ENCODE measurements at regions not wholly inside any gene's neighbourhood (a gene's known extent, or its start where the extent isn't known, plus 50 kb on each side); places are given as distances from the start of the nearest gene placed in this dataset.
"Not testable (repeated sequence)": the region's sequence is repeated elsewhere in the genome, so short reads cannot be mapped to it uniquely, and the experiment has no call there.

DNA sequence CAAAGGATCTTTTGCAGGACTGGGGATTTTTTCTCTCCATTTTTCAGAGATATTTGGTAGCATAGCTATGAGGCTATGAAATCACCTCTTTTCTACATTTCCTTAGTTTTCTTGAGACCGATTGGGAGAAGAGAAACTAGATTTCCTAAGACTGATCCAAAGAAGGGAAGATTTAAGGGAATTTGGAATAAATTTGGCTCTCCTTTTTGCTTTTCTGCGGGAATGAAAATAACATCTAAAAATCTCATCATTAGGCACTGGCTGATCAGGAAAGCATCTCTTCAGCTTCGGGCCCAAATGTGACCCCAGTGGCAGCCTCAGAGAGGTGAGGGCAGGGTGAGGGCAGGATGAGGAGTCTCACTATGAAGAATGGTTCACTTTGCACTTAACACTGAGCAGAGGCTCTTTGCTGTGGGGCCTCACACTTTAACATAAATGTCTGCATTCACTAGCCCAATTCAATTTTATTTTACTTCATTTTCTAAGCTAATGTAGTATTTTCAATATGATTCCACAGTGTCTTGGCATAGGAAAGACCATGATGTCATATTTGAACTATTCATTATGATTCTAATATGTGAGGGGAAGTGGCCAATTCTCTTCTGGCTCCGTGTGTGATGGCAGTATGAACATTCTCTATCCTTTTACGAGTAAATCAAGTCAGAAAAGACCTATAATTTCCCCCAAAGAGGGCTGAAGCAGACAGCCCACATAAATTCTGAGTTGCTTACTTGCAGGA, 193.2 kb downstream of the MEX3B start:
- ATAC-seq (no peak), DNase-seq (no peak)
- intact Hi-C loops (cut with DNase I) = no loop called here

DNA sequence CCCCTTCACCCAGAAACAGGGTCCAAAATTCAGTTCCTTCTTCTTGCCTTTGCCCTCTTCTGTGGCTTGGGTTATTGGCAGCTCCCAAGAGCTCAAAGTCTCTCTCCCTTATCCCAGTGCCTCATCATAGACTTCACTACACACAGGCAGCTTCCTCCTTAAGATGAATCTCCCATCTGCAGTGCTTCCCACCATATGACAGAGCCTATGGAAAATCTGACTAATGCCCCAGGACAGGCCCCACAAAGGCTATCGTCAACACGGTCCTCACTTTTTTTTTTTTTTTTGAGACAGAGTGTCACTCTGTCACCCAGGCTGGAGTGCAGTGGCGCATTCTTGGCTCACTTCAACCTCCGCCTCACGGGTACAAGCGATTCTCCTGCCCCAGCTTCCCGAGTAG, 194.1 kb downstream of the MEX3B start:
- intact Hi-C loops (cut with DNase I) = no loop called here
- ATAC-seq (no peak), DNase-seq (no peak)

DNA sequence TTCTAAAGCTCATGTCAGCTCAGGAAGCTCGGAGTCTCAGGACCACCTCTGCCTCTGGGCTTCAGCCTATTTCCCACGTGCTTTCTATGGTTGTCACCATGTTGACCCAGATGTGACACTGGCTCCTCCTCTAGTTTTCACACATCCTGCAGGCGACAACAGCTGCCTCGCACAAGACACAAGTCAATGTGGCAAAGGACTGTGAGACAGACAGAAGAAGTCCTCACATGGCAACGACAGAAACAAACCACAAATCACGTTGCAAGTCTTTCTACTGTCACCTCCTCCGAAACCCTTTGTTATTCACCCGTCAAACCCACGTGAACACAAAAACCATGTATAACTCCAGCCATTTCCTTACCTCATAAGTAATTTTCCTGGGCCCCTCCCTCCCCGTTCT, 194.5 kb downstream of the MEX3B start:
- no peak for ATAC-seq

DNA sequence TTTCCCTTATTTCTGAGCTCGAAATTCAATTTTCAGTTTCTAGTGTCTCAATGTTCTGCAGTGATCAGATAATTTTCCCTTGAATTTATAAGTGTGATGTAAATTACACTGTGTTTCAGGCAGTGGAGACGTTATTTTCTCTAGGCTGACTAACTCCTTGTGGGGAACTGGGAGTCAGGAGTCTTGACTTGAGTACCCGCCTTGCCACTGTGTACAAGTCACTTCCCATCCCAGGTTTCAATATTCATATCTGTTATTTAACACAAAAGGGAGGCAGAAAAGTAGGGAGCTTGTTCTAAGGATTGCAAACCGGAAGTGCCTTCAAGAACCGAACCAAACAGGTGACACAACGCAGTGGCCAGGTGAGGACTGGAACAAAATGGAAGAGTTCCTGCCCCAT, 196.5 kb downstream of the MEX3B start:
- DNase-seq (no peak), ATAC-seq (no peak)
- intact Hi-C loops (cut with DNase I) = no loop called here

More for the DNA sequence above, 194.5 kb downstream of the MEX3B start:
- no peak for DNase-seq
- intact Hi-C loops (cut with DNase I) = no loop called here

DNA sequence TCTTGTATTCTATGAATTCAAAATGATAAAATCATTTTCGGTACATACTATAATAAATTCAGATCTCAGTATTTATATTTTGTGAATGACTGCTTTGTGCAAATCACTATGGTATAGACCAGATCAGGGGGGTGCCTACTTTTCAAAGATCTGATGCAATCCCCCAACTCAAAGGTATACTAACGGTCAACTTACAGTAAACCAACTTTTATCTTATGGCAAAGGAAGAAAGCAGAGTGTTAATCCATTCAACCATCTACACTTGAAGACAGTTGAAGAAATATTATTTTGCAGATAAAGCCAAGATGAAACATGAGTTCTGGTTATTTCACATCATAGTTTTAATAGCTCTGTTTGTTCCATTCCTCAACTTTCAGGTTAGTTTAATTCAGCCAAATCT, 197.1 kb downstream of the MEX3B start:
- DNase-seq (no peak), ATAC-seq (no peak)
- intact Hi-C loops (cut with DNase I) = no loop called here

DNA sequence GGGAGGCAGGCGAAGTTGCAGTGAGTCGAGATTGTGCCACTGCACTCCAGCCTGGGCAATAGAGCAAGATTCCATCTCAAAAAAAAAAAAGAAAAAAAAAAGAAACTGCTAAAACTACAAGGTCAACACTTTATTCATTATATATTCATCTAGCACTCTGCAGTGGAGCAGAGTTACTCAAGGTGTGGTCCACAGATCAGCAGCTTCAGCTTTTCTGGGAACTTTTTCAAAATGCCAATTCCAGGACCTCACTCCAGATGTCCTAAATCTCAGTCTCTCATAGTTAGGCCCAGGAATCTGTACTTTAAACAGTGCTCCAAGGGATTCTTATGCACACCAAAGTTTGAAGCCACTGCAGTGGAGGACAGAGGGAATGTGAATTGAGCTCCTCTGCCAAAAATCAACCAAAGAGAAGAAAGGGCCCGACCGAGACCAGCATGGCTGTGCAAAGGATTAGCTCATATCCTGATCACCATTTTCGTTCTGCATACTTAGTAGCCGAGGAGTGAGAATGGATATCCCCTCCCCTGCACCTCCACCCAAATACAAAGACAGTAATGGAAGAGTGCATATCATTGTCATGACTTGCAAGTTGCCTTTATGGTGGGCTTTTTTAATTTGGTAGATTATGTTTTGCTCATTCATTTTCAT, 201.9 kb downstream of the MEX3B start:
- intact Hi-C loops (cut with DNase I) = no loop called here
- no peak for ATAC-seq
- no peak for DNase-seq

DNA sequence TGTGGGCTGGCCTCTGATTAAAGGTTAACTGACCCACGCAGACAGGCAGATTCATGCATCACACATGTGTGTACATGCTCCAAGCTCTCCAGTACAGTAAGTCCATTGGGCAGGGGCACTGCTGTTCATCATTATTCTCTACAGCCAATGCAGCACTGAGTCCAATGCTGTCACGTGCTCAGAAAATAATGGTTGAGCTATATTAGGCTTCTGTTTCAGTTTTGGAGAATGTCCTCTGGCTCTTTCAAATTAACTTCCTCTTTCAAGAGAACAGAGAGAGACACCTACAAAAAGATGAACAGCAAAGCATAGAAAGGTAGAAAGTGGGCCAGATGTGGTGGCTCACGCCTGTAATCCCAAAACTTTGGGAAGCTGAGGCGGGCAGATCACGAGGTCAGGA, 202.6 kb downstream of the MEX3B start:
- ATAC-seq = no peak
- intact Hi-C loops (cut with DNase I) = no loop called here
- no peak for DNase-seq

DNA sequence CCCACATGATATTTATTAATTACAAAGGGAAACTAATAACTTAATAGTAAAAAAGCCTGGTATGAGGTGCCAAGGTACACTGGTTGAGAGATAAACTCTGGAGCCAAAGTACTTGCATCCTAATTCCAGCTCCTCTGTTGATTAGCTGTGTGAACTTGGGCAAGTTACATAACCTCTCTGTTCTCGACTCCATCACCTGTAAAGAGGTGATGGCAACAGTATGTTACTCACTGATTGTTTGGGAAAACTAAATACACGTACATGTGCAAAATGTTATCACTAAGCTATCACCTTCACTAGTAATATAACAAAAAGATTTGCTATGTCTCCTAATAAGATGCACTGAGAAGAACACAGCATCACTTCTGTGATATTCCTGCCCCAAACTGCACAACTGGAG, 206.4 kb downstream of the MEX3B start:
- DNase-seq (no peak), ATAC-seq (no peak)
- intact Hi-C loops (cut with DNase I) = no loop called here

DNA sequence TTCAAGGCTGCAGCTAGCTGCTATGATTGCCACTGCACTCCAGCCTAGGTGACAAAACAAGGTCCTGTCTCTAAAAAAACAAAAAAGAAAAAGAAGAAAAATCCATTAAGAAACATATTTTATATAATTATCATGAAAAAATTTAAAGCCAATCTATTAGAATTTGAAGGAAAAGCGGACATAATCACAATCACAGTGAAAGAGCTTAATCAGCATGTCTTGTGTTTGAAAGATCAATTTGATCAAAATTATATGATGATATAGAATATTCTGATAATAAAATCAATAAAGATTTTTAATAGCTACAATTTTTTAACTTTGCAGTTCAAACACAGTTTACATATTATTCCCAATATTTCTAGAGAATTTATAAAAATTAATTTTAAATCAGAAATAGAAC, 210.1 kb downstream of the MEX3B start:
- no peak for ATAC-seq
- DNase-seq = no peak
- intact Hi-C loops (cut with DNase I) = no loop called here

DNA sequence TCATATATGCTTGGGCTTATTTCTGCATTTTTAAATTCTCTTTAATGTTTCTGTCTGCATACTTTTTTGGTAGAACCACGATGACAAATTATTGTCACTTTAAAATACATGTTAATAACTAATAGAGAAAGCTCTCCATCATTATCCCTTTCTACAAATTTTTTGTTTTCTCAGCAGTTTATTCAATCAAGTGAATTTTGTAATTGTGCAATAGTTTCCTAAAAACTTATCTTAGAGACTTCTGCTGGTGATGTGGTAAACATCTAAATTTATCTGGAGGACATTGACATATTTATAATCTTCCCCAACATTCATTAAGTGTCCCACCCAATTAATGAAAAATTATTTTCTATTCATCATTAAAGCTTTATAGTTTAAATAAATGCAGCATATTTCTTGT, 215.3 kb downstream of the MEX3B start:
- DNase-seq (no peak), ATAC-seq (no peak)
- intact Hi-C loops (cut with DNase I) = no loop called here

DNA sequence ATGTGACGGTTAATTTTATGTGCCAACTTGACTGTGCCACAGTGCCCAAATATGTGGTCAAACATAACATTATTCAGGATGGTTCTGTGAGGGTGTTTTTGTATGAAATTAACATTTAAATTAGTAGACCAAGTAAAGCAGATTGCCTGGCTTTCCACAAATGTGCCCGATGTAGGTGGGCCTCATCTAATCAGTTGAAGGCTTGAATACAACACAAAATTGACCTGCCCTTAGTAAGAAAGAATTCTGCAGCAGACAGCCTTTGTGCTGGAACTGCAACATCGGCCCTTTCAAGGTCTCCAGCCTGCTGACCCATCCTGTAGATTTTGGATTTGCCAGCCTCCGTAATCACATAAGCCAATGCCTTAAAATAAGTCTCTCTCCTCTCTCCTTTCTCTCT, 215.9 kb downstream of the MEX3B start:
- ATAC-seq (no peak), DNase-seq (no peak)
- intact Hi-C loops (cut with DNase I) = no loop called here

DNA sequence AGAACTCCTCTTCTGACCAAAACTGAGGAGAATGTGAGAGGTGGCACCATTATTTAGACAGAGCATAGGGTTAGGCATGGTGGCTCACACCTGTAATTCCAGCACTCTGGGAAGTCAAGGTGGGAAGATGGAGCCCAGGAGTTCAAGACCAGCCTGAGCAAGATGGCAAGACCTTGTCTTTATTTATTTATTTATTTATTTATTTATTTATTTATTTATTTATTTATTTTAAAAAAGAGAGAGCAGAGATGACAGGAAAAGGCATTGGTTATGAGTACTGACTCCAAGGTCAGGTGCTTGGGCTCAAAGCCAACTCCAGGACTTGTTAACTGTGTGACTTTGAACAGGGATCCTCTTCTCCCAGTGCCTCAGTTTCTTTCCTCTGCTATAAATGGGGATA, 217.7 kb downstream of the MEX3B start:
- ATAC-seq = no peak
- DNase-seq = no peak
- intact Hi-C loops (cut with DNase I) = no loop called here

DNA sequence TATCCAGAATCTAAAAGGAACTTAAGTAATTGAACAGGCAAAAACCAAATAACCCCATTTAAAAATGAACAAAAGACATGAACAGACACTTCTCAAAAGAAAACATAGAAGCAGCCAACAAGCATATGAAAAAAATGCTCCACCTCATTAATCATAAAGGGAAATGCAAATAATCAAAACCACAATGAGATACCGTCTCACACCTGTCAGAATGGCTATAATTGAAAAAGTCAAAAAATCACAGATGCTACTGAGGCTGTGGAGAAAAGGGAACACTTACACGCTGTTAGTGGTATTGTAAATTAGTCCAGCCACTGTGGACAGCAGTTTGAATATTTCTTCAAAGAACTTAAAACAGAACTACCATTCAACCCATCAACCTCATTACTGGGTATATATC, 220.7 kb downstream of the MEX3B start:
- intact Hi-C loops (cut with DNase I) = no loop called here
- DNase-seq (no peak), ATAC-seq (no peak)

DNA sequence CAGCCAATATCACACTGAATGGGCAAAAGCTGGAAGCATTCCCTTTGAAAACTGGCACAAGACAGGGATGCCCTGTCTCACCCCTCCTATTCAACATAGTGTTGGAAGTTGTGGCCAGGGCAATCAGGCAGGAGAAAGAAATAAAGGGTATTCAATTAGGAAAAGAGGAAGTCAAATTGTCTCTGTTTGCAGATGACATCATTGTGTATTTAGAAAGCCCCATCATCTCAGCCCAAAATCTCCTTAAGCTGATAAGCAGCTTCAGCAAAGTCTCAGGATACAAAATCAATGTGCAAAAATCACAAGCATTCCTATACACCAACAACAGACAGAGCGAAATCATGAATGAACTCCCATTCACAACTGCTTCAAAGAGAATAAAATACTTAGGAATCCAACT, 223.2 kb downstream of the MEX3B start:
- intact Hi-C loops (cut with DNase I); ATAC-seq; DNase-seq: not testable (repeated sequence)

DNA sequence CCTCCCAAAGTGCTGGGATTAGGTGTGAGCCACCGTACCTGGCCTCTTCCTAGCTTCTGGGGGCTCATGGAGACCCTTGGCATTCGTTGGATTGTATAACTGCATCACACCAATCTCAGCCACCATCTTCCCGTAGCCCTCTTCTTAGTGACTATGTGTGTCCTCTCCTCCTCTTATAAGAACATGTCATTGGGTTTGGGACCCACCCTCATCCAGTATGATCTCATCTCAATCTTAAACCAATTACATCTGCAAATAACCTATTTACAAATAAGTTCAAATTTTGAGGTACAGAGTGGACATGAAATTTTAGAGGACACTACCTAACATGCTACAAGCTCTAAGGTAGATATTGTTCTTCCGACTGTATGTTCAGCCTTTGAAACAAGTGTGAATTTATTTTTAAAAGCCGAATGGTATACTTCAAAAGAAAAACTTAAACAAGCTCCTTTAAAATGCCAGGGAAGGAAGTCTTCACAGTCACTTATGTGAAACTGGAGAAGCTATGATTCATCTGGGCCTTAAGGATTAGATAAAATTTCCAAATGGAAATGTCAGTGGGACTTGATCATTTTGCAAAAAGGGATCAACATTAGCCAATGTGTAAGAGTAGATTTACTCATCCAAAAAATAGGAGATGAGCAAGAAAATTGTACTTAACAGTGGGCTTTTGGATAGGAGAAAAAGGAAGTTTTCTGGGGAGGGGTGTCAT, 225.7 kb downstream of the MEX3B start:
- intact Hi-C loops (cut with DNase I) = no loop called here
- ATAC-seq (no peak), DNase-seq (no peak)

DNA sequence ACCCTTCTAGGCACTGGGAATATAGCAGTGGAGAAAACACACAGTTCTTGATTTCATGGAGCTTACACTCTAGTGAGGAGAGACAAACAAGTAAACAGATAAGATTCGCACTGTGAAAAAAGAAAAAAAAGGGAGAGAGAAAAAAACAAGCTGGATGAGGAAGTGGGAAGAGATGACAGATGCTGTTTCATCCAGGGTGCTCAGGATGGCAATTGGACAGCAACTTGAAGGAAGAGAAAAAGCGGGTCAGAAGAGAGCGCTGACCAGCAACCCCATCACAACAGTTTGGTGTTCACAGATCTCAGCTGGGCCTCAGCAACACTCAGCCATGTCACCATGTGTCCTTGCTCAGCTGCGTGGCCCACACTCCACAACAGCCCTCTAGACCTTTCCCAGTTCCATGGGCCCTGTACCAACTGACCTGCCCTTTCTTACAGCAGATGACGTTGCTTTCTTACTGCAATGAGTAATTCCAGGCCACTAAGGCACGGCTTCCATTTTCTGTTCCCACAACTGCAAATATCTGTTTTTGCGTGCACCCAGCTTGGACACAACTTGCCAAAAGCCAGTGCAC, 230.8 kb downstream of the MEX3B start:
- DNase-seq = no peak
- ATAC-seq = no peak
- intact Hi-C loops (cut with DNase I) = no loop called here

DNA sequence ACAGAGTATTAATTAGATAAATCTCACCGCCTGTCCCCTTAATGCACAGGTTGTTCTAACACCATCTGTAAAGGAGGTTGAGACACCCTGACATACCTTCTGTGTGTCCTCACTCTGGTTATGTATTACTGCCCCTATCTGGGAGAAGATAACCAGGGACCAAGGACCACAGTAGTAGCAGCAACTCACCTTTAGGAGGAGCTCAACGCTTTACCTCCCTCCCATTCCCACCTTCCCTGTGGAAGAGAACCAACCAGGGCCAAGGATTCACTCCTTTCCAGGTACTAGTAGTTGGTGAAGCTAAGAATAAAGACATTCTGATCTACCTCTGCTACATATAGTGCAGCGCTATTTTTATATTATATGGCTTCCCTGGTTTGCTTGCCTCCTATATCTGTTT, 232.6 kb downstream of the MEX3B start:
- ATAC-seq (no peak), DNase-seq (no peak)
- intact Hi-C loops (cut with DNase I) = no loop called here

DNA sequence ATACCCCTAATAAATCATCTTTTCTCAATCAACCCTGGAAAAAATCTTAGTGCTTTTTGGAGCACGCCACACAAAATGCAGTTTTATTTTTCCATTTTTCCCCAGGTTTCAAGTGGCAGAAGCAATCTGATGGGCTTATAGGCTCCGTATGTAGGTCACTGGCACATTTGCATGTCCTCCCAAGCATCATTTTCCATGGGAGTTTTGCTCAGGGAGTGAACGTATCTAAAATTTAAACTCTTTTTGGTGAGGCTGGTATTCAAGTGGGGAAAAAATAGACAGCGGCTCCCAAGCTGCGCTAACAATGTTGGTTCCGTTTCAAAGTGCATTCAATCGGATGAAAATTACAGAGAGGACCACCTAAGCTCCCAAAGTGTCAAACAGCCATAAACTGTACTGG, 233.4 kb downstream of the MEX3B start:
- no peak for DNase-seq
- intact Hi-C loops (cut with DNase I) = no loop called here
- ATAC-seq = no peak

DNA sequence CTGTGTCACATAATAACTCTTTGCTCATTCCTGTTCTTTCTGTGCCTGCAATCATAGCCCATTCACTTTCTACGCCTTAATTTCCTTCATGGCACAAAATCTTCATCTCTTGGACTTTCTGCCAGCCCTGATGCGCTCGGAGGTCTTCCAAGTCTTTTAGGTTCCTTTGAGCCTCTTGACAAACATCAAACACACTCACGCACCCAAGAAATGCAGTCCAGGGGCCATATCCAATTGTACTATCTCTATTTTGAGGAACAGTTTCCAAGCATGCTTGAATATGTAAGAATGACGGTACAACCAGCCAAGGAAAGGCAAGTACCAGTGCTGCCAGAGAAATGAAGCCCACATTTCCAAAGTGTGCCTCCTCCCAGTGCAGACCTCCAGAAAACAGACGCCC, 234.1 kb downstream of the MEX3B start:
- intact Hi-C loops (cut with DNase I) = no loop called here
- DNase-seq (no peak), ATAC-seq (no peak)

DNA sequence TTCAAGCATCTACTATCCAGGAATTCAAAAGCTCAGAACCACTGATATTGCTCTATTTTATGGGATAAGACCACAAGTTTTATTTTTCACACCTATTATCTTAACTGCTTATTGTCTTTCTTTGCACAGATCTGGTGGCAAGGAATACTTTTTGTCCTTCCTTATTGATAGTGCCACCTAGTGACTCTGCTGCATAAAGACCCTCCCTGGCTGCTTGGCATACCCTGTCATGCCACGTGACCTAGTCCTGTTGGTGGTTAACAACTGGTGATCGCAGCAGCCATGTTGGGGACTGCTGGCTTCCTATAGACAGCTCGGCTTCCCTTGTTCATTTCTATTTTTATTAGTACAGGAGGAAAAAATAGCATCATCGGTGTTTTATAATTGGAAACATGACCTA, 236.3 kb downstream of the MEX3B start:
- DNase-seq = no peak
- ATAC-seq = no peak

More for the DNA sequence above, 236.3 kb downstream of the MEX3B start:
- intact Hi-C loops (cut with DNase I) = no loop called here

All from left cardiac atrium (tissue), 4 donors.